ENCODE measurements at regions not wholly inside any gene's neighbourhood (a gene's known extent, or its start where the extent isn't known, plus 50 kb on each side); places are given as distances from the start of the nearest gene placed in this dataset.

GRCh38 chr5:166845044-166845443, 1446.4 kb upstream of the WWC1 start:
- no peak overlapping the region for H2AFZ ChIP-seq (ENCODE audit: low read depth, low read length, severe bottlenecking)
- no peak overlapping the region for H3K4me3 ChIP-seq (ENCODE audit: insufficient read depth, low read length, poor library complexity, severe bottlenecking)

GRCh38 chr5:166856791-166857190, 1434.7 kb upstream of the WWC1 start:
- Histone ChIP-seq H3K9me3 (ENCODE audit: insufficient read depth, low read length) (no peaks in the 10 kb centered on the region), H3K27ac (ENCODE audit: low read depth, low read length) (no peak overlapping the region), H4K20me1 (ENCODE audit: low read depth, low read length) (no peaks in the 10 kb centered on the region), H3K9ac (ENCODE audit: low read length) (no peak overlapping the region), H3K36me3 (ENCODE audit: low read length) (no peaks in the 10 kb centered on the region), H3K79me2 (ENCODE audit: insufficient read depth, low read length) (no peaks in the 10 kb centered on the region), H3F3A (ENCODE audit: insufficient read depth) (no peaks in the 10 kb centered on the region), H3K4me2 (ENCODE audit: low read depth, low read length, poor library complexity, severe bottlenecking) (no peak overlapping the region), H2AFZ (ENCODE audit: low read depth, low read length, severe bottlenecking) (no peak overlapping the region), H3K9me2 (replicated peaks; ENCODE audit: insufficient read depth, low read length) (no peaks in the 10 kb centered on the region), H3K4me3 (ENCODE audit: insufficient read depth, low read length, poor library complexity, severe bottlenecking) (no peak overlapping the region), H3K27me3 (ENCODE audit: low read length) (no peaks in the 10 kb centered on the region)
- no peak for TF ChIP-seq EZH2phosphoT487 (conservative IDR thresholded peaks at IDR 0.05; ENCODE audit: low read length)
- TF ChIP-seq CTCF (IDR thresholded peaks at IDR 0.05; ENCODE audit: insufficient read depth, low read length, poor library complexity, severe bottlenecking) = no peak

More at GRCh38 chr5:166845044-166845443, 1446.4 kb upstream of the WWC1 start:
- H4K20me1 ChIP-seq (ENCODE audit: low read depth, low read length) = no peaks in the 10 kb centered on the region
- H3K27me3 ChIP-seq (ENCODE audit: low read length) = no peaks in the 10 kb centered on the region
- H3K9me3 ChIP-seq (ENCODE audit: insufficient read depth, low read length) = no peaks in the 10 kb centered on the region
- no peaks in the 10 kb centered on the region for H3K79me2 ChIP-seq (ENCODE audit: insufficient read depth, low read length)
- H3K27ac ChIP-seq (ENCODE audit: low read depth, low read length) = no peak overlapping the region
- no peak overlapping the region for H3K4me2 ChIP-seq (ENCODE audit: low read depth, low read length, poor library complexity, severe bottlenecking)
- no peaks in the 10 kb centered on the region for H3K36me3 ChIP-seq (ENCODE audit: low read length)
- no peaks in the 10 kb centered on the region for H3F3A ChIP-seq (ENCODE audit: insufficient read depth)
- no peak for TF ChIP-seq EZH2phosphoT487 (conservative IDR thresholded peaks at IDR 0.05; ENCODE audit: low read length)
- TF ChIP-seq CTCF (IDR thresholded peaks at IDR 0.05; ENCODE audit: insufficient read depth, low read length, poor library complexity, severe bottlenecking) = no peak
- no peak overlapping the region for H3K9ac ChIP-seq (ENCODE audit: low read length)
- 0 out of 2 replicates have a peak, but pooled peaks cover 6% of the 10 kb centered on the region for H3K9me2 ChIP-seq (replicated peaks; ENCODE audit: insufficient read depth, low read length)

DNA sequence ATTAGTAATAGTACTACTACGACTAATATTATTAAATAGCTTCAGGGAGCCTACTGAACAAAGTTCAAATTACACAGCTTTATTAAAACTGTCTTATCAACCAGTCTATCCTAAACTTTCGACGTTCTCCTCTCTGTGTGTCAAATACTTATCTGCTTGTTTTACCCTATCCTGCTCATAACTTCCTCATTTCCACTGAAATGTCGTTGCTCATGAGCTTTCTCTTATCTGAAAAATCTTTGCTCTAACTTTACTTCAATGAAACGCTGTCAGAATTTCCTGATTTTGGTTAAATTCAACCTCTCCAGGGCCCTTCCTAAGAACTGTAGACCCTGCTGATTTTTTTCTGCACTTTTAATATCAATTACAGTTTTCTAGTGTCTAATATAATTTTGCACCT, 1431.0 kb upstream of the WWC1 start:
- H3K4me2 ChIP-seq (ENCODE audit: low read depth, low read length, poor library complexity, severe bottlenecking) = no peak overlapping the region
- TF ChIP-seq EZH2phosphoT487 (conservative IDR thresholded peaks at IDR 0.05; ENCODE audit: low read length) = no peak
- TF ChIP-seq CTCF (IDR thresholded peaks at IDR 0.05; ENCODE audit: insufficient read depth, low read length, poor library complexity, severe bottlenecking) = no peak
- H4K20me1 ChIP-seq (ENCODE audit: low read depth, low read length) = no peaks in the 10 kb centered on the region
- no peaks in the 10 kb centered on the region for H3K9me2 ChIP-seq (replicated peaks; ENCODE audit: insufficient read depth, low read length)
- H3F3A ChIP-seq (ENCODE audit: insufficient read depth) = no peaks in the 10 kb centered on the region
- no peaks in the 10 kb centered on the region for H3K79me2 ChIP-seq (ENCODE audit: insufficient read depth, low read length)
- no peak overlapping the region for H2AFZ ChIP-seq (ENCODE audit: low read depth, low read length, severe bottlenecking)
- H3K36me3 ChIP-seq (ENCODE audit: low read length) = no peaks in the 10 kb centered on the region
- H3K27ac ChIP-seq (ENCODE audit: low read depth, low read length) = no peak overlapping the region
- H3K4me3 ChIP-seq (ENCODE audit: insufficient read depth, low read length, poor library complexity, severe bottlenecking) = no peak overlapping the region
- H3K9ac ChIP-seq (ENCODE audit: low read length) = no peak overlapping the region
- H3K27me3 ChIP-seq (ENCODE audit: low read length) = no peaks in the 10 kb centered on the region
- H3K9me3 ChIP-seq (ENCODE audit: insufficient read depth, low read length) = no peaks in the 10 kb centered on the region

All from SU-DHL-6 (cell line).